DMS 273 (cell line): ENCODE measurements at regions not wholly inside any gene's neighbourhood (a gene's known extent, or its start where the extent isn't known, plus 50 kb on each side); places are given as distances from the start of the nearest gene placed in this dataset.
"Not testable (repeated sequence)": the region's sequence is repeated elsewhere in the genome, so short reads cannot be mapped to it uniquely, and the experiment has no call there.

Source experiments
- DNase-seq: peaks from one replicate; lab custom pipeline; 2025; ENCODE audit not compliant: unreplicated experiment; lab: John Stamatoyannopoulos, UW

GRCh38 chr5:99349787-99350186, 421.0 kb upstream of the CHD1 start:
- DNase-seq: no peak

- DNase-seq: no peak
Measured at GRCh38 chr5:99348597-99348996, 419.8 kb upstream of the CHD1 start.

GRCh38 chr5:99339758-99340157, 411.0 kb upstream of the CHD1 start:
- DNase-seq: not testable (repeated sequence)

- no peak for DNase-seq
Measured at GRCh38 chr5:99334936-99335335, 406.1 kb upstream of the CHD1 start.

- DNase-seq: no peak
Measured at GRCh38 chr5:99331061-99331460, 402.3 kb upstream of the CHD1 start.

GRCh38 chr5:99320436-99320835, 391.6 kb upstream of the CHD1 start:
- peak; percentile 13 for DNase-seq

- no peak for DNase-seq
Measured at GRCh38 chr5:99317136-99317535, 388.3 kb upstream of the CHD1 start.

- DNase-seq: no peak
Measured at GRCh38 chr5:99316484-99316883, 387.7 kb upstream of the CHD1 start.

- no peak for DNase-seq
Measured at GRCh38 chr5:99315413-99316183, 386.8 kb upstream of the CHD1 start.

GRCh38 chr5:99314721-99315120, 385.9 kb upstream of the CHD1 start:
- DNase-seq: no peak

- no peak for DNase-seq
Measured at GRCh38 chr5:99308131-99308530, 379.3 kb upstream of the CHD1 start.

GRCh38 chr5:99305045-99305580, 376.3 kb upstream of the CHD1 start:
- no peak for DNase-seq

- DNase-seq: no peak
Measured at GRCh38 chr5:99285606-99286005, 356.8 kb upstream of the CHD1 start.

- DNase-seq: no peak
Measured at GRCh38 chr5:99275128-99275527, 346.3 kb upstream of the CHD1 start.

- DNase-seq: peak; percentile 62
Measured at GRCh38 chr5:99272576-99272975, 343.8 kb upstream of the CHD1 start.

GRCh38 chr5:99258819-99259218, 330.0 kb upstream of the CHD1 start:
- DNase-seq: no peak

- no peak for DNase-seq
Measured at GRCh38 chr5:99248066-99248465, 319.3 kb upstream of the CHD1 start.

GRCh38 chr5:99247346-99247745, 318.5 kb upstream of the CHD1 start:
- DNase-seq: no peak

GRCh38 chr5:99243111-99243510, 314.3 kb upstream of the CHD1 start:
- no peak for DNase-seq

GRCh38 chr5:99239826-99240360, 311.1 kb upstream of the CHD1 start:
- no peak for DNase-seq

GRCh38 chr5:99191206-99191745, 262.5 kb upstream of the CHD1 start:
- no peak for DNase-seq

GRCh38 chr5:99187611-99188010, 258.8 kb upstream of the CHD1 start:
- no peak for DNase-seq
